ENCODE measurements at regions not wholly inside any gene's neighbourhood (a gene's known extent, or its start where the extent isn't known, plus 50 kb on each side); places are given as distances from the start of the nearest gene placed in this dataset.

- DNase-seq (ENCODE audit: low spot score): no peak
Observed at GRCh38 chr13:85080691-85081090, 718.5 kb downstream of the SLITRK6 start.

DNA sequence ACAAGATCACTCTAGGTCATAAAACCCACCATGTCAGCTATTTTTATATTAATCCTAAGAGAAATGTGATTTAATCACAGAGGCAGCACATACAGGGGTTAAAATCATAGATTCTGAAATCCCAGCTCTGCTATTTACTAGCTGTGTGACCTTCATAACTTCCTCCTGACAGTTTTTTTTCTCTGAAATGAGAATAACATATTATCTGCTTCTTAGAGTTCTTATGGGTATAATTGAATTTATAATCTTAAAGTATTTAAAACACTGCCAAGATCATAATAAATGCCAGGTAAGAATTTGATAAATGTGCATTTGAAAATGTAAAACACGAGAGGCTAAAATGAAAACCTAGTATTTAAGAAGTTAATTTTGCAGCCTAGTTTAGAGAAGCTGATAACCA, 722.9 kb downstream of the SLITRK6 start:
- DNase-seq (ENCODE audit: low spot score): no peak

DNA sequence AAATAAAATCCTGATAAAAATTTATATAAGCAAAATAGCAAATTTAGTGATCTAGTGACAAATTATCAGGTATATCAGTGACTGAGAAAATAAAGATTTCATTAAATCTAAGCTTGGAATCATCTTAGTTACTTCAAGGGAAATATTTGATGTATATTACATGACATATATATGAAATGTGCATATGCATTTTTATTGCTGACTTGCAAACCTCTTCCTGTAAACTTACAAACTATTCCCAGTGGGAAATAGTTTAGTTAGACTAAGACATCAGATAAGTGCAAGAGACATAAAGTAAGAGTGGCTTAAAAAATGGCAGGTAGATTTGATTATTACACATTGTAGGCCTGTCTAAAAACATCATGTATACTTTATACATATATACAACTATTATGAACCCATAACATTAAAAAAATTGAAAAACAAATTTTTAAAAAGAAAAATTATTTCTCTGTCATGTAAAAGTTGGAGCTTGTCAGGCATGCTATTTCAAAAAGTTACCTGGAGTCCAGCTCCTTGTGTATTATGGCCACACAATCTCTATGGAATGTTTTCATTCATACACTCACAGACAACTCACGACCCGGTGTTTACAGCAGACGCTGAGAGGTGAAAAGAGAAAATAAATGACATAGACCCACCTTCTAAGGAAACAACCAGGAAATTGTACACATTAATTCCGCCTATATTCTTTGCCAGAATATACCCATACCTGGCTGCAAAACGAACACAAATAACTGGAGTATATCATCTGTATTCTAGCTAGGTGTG, 724.5 kb downstream of the SLITRK6 start:
- DNase-seq (ENCODE audit: low spot score): no peak

GRCh38 chr13:85068231-85068630, 731.0 kb downstream of the SLITRK6 start:
- DNase-seq (ENCODE audit: low spot score): no peak

DNA sequence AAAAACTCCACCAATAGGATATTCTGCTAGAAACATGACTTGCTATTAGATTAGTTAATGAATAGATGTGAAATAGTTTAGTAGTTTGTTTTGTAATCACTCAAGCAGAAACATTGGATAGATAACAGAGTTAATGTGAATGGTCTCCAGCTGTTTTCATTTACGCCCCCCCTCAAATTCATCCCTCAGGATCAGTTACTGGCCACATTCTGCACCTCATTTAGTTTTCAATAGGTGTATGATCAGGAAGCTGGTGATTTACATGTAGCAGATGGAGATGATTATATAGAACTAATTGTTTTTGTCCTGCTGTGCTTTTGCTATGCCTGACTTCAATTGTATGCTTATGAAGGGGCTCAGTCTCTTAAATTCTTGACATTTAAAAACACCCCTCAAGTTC, 759.0 kb downstream of the SLITRK6 start:
- no peak for DNase-seq (ENCODE audit: low spot score)

- no peak for DNase-seq (ENCODE audit: low spot score)
Observed at GRCh38 chr13:85031771-85032170, 767.4 kb downstream of the SLITRK6 start.

DNA sequence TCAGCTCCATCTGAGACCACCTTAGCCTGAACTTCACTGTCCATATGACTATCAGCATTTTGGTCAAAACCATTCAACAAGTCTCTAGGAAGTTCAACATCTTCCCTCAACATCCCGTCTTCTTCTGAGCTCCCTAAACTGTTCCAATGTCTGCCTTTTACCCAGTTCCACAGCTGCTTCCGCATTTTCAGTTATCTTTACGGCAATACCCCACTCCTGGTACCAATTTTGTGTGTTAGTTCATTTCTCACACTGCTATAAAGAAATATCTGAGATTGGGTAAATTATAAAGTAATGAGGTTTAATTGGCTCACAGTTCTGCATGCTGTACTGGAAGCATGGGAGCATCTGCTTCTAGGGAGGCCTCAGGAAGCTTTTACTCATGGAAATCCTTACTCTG, 771.2 kb downstream of the SLITRK6 start:
- no peak for DNase-seq (ENCODE audit: low spot score)

DNA sequence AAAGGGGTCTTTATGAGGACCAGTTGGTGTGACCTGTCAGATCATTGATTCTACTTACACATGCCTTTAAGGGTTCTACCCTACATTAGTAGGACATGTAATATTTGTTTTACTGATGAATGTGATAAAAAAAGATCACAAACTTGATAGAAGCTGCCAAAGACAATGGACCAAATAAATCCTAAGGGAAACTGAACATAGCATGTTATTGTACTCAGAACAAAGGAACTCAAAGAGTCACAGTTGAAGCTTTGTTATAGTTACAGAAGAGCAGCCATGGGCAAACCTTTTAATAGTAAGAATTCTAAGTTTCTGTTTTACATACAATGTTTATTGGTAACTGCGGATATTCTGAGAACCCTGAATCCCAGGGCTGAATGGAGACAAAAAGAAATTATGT, 780.1 kb downstream of the SLITRK6 start:
- no peak for DNase-seq (ENCODE audit: low spot score)

DNA sequence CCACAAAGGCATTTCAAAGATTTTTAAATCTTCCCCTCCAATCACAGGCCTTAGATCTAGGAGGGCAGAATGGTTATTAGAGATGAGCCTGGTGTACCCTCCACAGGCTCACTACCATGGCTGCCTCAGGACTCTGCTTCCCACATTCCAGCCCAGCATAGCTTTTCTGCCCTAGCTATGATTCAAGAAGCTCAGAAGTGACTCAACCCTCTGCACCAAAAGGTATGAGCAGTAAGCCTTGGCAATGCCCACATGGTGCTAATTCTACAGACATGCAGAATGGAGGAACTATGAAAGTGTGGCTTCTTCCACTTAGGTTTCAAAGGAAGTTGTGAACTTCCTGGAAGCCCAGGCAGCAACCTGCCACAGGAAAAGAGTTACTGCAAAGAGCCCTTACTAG, 786.2 kb downstream of the SLITRK6 start:
- no peak for DNase-seq (ENCODE audit: low spot score)

DNA sequence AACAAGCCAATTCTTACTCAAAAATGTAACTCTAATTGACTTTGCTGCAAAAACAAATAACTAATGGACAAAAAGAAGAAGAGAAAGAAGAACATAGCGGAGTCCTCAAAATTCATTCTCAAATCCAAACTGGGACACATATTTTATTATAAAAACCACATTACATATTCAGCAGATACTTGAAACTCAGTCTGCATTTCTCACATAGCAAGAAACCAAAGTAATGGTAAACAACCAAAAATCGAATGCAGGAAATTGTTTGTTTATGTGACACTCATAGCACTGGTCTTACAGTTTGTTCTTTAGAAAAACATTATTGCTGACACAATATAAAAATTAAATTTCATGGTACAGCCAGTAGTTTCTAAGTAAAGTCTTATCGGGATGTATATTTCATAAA, 789.8 kb downstream of the SLITRK6 start:
- no peak for DNase-seq (ENCODE audit: low spot score)

GRCh38 chr13:84999252-84999651, 800.0 kb downstream of the SLITRK6 start:
- no peak for DNase-seq (ENCODE audit: low spot score)

- DNase-seq (ENCODE audit: low spot score): no peak
Observed at GRCh38 chr13:84998681-84999080, 800.5 kb downstream of the SLITRK6 start.

GRCh38 chr13:84997858-84998257, 801.4 kb downstream of the SLITRK6 start:
- DNase-seq (ENCODE audit: low spot score): no peak

DNA sequence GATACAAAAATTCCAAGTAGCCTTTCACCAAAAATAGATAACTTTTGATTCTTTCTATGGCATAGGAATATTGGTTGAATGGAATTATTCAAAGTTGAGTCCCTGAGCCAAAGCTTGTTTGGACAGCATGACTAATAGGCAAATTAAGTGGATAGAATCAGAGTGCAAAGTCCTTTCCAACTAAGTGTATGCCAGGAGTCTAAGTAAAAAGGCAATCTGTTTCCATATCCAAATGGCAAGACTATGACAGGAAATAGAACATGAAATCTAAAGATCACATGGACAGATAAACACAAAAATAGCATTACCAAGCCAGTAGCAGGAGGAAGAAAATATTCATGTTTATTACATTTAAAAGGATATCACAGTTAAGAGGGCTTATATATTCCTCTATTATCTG, 804.6 kb downstream of the SLITRK6 start:
- DNase-seq (ENCODE audit: low spot score): peak; percentile 5

GRCh38 chr13:84985860-84986259, 813.4 kb downstream of the SLITRK6 start:
- DNase-seq (ENCODE audit: low spot score): peak; percentile 12

GRCh38 chr13:84983321-84983720, 815.9 kb downstream of the SLITRK6 start:
- DNase-seq (ENCODE audit: low spot score): no peak

DNA sequence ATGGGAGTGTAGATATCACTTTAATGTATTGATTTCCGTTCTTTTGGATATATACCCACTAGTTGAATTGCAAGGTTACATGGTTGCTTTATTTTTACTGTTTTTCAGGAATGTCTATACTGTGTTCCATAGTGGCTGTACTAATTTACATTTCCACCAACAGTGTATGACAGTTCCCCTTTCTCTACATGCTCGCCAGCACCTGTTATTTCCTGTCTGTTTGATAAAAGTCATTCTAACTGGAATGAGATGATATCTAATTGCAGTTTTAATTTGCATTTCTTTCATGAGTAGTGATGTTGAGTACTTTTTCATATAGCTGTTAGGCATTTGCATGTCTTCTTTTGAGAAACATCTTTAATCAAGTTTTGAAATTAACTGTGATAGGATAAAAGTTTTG, 818.6 kb downstream of the SLITRK6 start:
- no peak for DNase-seq (ENCODE audit: low spot score)

GRCh38 chr13:84978851-84979250, 820.4 kb downstream of the SLITRK6 start:
- DNase-seq (ENCODE audit: low spot score): no peak

DNA sequence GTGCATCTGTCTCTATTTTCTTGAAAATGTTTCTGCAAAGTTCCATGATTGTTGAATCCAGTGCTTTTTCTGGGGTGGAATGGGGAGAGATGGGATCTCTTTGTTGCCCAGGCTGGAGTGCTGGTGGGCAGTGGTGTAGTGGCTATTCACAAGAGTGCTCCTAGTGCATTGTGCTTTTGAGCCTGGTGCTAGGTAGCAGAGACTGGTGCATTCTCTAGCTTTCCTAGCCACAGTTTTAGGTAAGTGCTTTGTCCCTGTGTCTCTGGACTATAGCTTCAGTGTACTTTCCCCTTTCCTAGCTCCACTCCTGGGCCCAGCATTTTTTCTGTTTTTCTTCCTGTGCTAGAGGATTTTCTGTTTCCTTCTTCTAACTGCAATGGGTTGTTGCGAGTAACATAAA, 825.6 kb downstream of the SLITRK6 start:
- no peak for DNase-seq (ENCODE audit: low spot score)

DNA sequence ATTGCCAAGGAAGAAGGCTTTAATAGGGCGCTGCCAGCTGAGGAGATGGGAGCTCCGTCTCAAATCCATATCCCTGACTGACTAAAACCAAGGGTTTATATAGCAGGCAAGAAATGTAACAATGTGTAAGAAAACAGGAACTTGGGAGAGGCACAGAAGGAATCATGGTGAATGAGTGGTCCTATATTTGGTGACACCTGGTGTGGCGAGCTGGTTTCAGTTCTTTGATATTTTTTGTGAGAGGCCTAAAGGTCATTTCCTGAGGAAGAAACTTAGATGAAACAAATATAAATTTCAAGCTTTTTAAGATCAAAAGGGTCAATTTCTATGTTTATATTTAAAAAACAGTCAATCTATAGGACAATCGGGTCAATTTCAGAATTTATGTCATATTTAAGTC, 826.3 kb downstream of the SLITRK6 start:
- no peak for DNase-seq (ENCODE audit: low spot score)

DNA sequence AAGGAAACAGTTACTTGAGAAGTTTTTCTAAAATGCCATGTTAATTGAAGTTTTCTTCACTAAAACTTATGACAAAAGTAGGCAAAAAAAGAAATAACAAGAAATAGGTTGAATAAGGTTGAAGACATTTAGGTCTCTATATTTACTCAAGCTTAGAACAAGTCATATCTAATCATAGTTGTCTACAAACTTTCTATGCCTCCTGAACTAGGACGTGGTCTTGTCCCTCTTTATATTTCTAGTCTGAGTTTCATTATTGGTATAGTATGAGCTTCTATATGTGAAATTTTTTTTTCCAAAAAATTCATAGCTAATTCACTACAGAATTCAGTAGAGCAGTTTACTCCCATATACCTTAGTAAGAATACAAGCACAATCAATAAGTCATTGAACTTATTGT, 836.4 kb downstream of the SLITRK6 start:
- DNase-seq (ENCODE audit: low spot score): no peak

DNA sequence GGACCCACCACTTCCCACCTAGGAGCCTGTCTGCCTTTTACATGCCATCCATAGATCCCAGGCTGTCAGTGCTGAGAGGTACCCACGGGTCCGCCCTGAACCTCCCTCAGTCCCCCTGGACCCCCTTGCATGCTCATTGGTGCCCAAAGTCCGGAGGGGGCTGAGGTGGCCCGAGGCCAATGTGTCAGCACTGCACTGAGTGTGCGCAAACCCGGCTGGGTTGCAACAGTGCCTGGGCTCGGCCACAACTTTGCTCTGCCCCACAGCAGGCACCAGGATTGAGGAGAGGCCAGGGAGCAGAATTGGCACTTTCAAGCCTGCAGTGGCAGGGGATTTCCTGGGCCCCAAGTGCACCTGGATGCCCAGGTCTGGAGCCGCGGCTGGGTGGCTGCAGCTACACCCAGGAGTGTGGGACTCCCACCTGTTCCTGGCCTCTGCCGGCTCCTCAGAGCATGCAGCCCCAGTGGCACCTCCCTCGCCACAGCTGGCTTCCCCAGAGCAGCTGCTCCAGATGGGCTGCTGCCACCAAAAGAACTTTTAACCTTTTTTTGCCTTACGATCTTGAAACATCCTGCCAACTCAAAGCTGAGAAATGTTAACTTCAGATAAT, 837.0 kb downstream of the SLITRK6 start:
- no peak for DNase-seq (ENCODE audit: low spot score)

DNA sequence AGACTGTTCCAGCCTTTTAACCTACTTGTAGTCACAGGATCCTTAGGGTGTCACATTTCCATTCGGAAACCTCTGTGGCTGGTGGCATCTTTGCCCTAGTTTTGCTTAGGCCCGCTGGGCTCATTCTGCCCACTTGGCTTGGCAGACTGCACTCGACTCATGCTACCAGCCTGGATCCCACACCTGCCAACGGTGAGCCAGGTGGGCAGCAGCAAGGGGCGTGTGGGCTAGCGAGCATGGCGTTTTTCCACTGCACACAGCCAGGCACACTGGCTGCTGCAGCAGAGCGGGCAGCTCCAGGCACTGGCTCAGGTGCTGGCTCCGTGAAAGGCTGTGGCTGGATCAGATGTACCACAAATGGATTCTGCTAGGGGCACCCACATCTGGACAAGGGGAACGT, 838.2 kb downstream of the SLITRK6 start:
- no peak for DNase-seq (ENCODE audit: low spot score)

- DNase-seq (ENCODE audit: low spot score): no peak
Observed at GRCh38 chr13:84959818-84960217, 839.4 kb downstream of the SLITRK6 start.
